GM21423 (cell line): ENCODE measurements at regions not wholly inside any gene's neighbourhood (a gene's known extent, or its start where the extent isn't known, plus 50 kb on each side); places are given as distances from the start of the nearest gene placed in this dataset.

Experiments
- ATAC-seq: cut with Tn5 transposase; IDR thresholded peaks from one replicate; pipeline ENCODE4 v1.9.1; 2021; ENCODE audit warnings: mild to moderate bottlenecking, moderate library complexity; ENCODE audit not compliant: unreplicated experiment

DNA sequence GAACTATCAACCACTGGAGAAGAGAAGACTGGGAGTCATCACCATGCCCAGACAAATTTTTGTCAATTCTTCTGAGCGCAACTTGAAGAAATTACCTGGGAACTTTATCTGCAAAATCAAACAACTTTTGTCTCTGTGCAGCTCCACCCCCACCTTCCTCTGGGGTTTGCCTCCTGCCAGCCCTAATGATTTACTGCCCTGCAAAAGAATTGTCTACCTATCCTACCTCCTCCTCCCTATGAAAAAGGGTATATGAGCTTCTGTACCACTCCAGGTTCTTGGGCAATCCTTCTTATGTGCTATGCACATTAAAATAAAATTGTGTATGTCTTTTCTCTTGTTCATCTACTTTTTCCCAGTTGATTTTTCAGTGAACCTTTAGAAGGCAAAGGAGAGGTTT is 191.9 kb downstream of the URB2 start:
- ATAC-seq = no peak

DNA sequence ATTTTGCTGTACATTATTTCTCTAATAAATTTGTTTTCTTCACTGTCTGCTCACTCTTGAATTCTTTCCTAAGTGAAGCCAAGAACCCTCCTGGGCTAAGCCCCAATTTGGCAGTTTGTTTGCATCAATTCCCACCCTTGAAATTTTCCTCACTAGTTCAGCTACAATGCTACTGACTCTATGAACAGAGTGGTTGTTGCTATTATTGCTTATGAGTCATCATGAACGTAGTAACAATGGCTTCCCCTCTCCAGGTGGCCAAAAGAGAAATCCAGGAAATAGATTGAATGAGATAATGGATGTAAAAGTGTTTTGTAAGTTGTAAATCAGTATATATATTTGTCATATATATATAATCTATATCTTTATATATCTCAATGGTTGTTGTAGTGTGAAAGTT is 193.0 kb downstream of the URB2 start:
- ATAC-seq = no peak

DNA sequence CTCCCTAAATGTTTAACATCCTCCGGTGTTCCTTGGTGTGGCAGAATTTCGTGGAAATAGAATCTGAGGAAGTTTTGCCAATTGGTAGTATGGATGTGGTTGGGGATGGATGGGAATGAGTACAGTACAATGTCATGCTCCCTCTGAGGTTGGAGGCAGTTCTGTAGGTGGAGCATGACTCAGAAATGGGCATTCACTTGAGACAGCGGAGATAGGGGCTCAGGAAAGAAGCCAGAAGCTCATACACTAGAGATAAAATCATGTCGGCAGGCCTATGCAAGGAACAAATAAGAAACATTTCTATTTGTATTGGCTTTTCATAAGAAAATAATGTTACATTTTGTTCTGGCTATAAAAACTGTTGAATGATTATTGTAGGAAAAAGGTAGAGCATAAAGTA is 196.0 kb downstream of the URB2 start:
- ATAC-seq = no peak

DNA sequence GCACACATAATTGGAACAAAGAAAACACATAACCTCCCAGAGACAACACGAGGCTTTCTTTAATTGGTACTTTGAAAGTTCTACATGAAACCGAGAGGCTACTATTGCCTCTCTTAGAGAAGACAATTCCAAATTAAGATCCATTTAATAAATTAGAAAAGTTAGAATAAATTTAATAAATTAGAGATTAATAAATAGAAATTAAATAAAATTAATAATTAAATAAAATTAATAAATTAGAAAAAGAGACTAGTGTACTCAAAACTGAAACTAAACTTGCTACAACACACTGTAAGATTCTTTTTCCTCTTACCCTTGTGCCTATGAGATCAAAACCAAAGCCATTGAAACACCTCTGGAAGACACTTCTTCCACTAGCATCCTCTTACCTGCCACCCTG is 199.0 kb downstream of the URB2 start:
- no peak for ATAC-seq

DNA sequence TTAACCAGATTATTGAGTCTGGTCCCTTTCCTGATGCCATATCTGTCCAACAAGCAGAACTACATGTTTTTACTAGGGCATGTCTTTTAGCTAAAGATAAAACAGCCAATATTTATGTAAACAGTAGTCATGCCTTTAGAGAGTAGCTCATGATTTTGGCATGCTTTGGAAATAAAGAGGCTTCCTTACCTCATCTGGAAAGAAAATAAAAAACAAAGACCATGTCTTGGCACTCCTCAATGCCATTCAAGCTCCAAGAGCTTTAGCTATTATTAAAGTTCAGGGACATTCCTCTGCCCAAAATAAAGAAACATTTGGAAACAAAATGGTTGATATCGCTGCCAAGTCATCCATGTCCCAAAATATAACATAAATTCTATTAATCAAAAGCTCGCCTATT is 202.4 kb downstream of the URB2 start:
- no peak for ATAC-seq

DNA sequence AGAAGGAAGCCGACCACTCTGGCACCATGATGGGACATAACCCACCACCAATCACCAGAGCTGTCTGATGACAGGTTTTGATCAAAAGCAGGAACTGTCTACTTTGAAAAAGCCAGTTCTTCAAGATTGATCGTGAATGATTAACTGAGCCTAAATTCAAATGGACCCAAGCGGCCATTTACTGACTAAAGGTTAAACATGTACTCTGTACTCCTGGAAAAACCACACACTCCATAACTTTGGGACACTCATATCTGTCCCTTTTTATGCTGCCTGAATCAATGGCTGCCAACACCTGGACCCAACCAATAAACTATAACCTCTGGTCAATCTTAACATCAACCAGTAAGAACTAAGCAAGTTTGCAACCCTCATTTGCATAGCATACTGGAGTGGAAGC is 206.6 kb downstream of the URB2 start:
- ATAC-seq = no peak

DNA sequence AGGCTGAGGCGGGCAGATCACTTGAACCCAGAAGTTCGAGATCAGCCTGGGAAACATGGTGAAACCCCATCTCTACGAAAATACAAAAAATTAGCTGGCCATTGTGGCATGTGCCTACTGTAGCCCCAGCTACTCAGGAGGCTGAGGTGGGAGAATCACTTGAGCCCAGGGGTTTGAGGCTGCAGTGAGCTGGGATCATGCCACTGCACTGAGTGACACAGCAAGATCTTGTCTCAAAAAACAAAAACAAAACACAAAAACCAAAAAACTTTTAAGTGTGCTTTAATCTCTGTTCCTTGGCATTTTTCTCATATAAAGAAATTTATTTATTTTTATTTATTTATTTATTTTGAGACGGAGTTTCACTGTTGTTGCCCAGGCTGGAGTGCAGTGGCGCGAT is 208.2 kb downstream of the URB2 start:
- no peak for ATAC-seq

DNA sequence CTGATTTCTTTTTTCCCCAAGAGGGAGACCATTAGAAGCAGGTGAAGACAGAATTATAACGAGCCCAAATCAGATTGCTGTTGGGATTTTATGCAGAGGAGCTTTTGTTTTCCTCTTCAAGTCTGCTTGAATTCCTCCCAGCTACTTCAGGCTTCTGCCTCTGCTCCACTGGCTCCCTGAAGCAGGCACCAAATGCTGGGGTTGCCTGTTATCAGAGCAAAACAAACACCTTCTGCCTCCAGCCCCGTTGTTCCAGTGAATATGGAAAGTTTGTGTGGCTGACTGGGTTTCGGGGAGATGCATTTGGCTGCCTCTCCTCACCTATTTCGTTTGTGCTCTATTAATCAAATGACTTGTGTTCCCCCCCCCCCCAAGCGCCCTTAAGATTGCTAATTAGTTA is 209.2 kb downstream of the URB2 start:
- ATAC-seq = no peak

DNA sequence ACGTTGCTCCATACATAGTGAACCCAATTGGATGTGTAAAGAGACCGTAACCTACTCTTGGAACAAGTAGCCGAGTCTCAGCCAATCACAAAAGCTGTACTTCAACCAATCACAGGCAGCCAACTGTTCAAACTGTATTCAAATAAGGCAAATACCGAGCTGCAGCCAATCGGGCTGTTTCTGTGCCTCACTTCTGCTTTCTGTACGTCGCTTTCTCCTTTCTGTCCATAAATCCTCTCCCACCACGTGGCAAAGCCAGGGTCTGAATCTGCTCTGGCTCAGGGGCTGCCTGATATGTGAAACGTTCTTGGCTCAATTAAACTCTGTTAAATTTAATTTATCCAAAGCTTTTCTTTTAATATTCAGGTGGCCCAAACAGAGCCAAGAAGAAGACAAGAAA is 210.3 kb downstream of the URB2 start:
- ATAC-seq = no peak

DNA sequence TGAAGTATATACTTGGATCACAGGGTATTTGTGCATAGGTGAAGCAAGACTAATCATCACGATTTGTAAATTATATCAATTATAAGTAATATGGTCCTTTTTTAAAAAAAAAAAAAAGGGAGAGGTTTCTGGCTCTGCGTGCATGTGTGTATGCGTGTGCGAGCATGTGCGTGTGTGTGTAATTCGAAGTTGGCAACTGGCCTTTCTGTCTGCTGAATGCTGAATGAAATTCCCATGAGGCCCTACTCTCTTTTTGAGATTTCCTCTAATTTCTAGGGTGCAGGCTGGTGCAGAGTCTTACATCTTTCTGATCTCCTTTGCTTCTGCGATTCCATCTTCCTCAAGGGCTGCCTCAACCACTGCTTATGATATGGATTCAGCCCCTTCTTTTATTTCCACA is 212.2 kb downstream of the URB2 start:
- ATAC-seq = no peak

DNA sequence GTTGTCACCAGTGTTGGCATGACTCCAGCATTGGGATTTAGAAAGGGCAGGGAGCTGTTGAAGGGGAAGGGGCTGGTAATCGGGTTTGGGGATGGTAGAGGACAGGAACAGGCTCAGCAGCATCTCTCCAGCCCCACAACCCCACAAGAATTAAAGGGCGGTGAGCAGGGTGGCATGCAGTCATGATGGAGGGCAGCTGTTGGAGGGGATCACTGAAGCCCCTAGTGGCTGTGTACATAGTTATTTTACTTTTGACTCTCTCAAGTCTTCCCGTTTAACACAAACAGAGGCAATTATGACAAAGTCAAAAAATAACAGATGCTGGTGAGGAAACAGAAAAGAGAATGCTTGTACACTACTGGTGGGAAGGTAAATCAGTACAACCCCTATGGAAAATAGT is 213.8 kb downstream of the URB2 start:
- no peak for ATAC-seq

DNA sequence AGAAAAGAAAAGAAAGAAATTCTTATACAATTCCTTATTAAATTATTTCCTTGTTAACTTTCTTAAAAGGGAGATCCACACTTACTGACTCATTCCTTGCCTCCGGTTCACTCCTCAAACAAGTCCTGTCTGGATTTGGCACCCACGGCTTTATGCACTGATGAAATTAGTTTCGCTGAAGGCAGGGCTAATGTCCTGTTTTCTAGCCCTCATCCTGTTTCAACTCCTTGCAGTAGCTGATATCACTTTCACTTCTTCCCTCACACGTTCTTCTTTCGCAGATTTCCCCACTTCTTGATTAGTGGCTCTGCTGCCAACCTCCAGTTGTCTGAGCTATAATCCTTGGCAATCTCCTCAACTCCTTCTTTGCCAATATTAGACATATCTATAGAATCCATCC is 215.2 kb downstream of the URB2 start:
- no peak for ATAC-seq

DNA sequence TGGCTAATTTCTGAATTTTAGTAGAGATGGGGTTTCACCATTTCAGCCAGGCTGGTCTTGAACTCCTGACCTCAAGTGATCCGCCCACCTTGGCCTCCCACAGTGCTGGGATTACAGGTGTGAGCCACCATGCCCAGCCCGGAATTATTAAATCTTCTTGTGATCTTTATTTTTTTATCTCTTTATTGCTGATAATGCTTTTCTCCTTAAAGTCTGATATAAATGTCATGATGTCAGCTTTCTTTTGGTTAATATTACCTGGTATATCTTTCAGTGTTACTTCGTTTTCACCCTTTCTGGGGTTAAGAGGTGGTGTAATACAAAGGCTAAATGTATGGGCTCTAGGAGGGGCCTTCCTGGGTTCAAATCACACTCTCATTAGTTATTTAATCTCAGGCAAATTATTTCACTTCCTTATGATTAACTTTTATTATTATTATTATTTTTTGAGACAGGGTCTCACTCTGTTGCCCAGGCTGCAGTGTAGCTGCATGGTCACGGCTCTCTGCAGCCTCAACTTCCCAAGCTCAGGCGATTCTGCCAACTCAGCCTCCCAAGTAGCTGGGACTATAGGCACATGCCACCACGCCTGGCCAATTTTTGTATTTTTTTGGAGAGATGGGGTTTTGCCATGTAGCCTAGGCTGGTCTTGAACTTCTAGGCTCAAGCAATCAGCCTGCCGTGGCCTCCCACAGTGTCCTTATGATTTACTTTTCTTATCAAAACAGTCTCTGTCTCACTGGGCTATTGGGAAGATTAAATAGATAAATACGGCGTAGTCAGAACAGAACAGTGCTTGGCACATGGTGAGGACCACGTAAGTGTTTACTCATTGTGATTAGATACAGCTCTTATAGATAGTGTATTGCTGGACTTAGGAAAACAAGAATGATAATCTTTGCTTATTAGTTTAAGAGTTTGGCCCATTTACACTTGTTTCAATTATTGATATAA is 216.5 kb downstream of the URB2 start:
- ATAC-seq = no peak

DNA sequence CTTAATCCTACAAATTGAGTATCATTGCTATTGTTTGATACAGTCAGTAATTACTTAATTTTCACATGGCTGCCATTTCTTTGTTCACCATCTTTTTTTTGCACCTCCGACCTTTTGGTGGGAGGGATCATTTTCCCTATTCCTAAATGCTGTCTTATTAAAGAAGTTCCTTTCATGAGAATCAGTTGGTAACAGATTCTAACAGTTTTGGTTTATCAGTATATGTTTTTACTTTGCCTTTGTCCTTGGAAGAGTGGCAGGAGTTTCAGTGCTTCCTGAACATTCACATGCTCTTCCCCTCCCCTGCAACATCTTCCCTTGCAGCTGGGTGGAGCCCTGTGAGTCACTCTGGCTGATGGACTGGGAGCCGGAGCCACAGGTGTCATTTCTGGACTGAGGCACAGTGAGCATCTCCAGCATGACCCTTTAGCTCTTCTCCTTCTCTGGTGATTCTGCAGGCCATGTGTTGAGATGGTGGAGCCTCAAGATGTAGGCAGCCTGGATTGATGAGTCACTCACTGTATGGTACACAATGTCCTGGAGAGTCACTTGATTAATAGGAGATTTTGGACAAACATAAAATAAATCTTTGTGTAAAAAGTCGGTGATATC is 217.7 kb downstream of the URB2 start:
- ATAC-seq = no peak

DNA sequence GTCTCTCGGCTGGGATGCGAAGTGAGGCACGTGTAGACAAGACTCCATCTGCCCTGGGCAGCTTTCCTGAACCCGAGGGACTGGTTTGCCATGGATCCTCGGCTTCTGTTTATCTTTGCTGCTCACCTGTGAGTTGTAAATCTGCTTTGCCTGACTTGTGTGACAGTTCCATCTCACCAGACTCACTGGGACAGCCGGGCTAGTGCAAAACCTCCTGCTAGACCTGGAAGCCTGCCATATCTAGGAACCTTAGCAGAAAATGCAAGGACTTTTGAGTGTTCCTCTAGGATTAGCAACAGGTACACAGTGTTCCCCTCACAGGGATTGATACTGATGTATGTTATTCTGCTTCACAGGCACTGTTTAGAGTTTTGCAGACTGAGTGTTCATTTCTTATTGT is 218.6 kb downstream of the URB2 start:
- no peak for ATAC-seq

DNA sequence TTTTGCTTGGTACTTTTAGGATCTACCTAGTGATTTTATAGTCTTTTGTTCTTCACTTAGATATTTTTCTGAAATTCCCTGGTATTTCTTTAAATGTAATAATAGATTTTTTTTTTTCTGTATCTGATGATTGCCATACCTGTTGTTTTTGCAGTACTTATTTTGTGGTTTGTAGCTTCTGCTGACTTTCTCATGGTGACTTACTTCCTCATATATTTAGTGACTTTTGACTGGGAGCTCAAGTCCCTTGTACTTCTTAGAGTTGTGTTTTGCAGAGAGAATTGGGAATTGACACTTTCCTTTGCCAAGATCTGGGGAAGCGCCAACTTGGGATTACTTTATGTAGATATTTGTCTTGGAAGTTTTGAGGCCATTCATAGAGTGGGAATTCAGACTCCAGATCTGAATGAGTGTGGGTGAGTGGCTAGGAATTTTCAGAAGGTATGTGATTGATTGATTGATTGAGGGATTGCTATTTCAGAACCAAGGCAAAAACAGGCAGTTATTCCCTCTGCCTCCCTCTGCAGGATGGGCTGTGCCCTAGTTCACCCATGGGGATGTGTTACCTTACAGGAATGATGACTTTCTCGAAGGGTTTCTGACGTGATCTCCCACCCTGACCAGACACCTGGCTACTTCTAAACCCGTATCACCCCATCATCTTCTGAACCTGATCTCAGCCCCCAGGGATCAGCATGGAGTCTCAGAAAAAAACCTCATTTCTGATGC is 219.5 kb downstream of the URB2 start:
- no peak for ATAC-seq

DNA sequence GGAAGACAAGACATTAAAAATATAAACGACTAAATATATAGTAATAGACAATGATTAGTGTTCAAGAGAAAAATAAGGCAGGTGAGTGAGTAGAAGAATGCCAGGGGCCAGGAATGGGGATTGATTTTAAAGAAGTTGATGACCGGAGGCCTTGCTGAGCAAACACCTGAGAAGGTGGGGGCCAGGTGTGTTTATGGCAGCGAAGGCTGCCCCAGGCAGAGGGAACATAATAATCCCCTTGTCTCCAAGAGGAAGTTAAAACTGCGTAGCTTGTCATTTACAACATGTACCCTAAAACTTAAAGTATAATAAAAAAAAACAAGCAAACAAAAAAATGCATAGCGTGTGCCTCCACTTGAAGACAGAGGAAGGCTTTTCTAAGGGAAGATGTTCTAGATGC is 220.3 kb downstream of the URB2 start:
- ATAC-seq = no peak

DNA sequence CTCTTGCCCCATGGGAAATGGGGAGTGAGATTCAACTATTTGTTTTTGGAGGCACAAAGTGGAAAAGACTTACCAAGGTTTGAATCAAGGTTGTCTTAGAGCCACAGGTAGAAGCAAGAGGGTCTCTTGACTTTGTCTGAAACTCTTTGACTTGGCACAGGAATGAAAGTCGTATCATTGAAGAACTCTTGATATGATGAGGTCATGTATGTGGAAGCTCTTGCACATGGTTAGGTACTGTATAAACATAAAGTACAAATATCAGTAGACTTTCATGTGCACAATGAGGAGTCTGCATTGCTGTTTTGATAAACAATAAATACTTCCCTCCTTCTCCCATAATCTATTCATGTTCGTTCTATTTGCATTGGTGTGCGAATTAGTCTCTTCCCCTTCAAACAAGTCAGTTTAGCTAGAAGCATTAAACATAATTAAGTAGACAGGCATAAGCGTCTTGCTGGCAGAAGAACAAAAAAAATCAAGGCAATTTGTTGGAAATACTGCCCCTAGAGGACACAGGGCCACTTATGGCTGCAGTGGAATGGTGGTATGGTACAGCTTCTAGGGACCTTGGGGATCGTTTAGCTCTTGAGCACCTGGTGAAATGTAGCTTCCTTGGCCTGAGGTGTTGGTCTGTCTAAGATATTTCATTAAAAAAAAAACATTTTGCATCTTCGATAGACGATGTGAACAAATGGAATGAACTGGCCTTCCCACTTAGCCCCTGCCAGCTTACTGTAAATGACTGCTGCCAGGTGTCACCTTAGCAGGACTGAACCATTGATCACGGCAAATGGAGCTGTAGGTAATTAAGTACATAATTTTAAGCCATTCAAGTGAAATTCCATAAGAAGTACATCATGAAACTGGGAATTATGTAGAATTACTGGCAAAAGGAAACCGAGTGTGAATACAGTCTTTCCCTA is 218.0 kb upstream of the GALNT2 start:
- no peak for ATAC-seq

DNA sequence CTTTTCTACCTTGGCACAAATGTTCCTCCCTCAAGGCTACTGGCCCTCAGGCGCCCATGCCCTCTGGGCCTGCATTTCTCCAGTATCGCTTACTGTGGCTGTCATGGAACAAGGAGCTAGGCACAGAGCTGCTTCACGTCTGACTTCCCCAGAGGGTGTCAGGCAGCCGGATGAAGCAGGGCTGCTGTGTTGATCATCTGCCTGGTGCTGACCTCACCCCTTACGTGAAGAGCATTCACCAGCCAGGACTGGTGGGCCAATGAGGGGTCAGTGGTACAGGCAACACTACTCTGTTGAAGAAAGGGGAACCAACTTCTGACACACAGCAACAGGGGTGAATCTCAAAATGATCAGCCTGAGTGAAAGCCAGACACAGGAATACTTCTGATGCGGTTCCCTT is 215.5 kb upstream of the GALNT2 start:
- no peak for ATAC-seq

DNA sequence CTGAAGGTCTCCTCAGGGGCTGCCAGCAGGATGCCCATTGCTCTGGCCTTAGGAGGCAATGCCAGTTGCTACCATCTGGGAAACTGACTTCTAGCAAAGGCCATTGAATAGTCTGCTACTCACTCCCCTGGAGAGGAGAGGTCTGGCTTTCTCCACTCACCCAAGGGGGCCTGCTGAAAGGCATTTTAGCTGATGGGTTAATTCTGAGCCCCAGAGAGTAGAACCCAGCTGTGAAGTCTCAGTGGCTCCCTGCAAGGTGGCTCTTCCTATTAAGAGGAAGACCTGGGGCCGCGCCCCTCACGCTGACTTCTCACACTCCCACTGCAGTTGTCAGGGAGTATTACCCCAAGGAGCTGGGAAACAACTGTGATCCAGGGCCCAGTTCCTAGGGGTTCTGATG is 213.3 kb upstream of the GALNT2 start:
- no peak for ATAC-seq

DNA sequence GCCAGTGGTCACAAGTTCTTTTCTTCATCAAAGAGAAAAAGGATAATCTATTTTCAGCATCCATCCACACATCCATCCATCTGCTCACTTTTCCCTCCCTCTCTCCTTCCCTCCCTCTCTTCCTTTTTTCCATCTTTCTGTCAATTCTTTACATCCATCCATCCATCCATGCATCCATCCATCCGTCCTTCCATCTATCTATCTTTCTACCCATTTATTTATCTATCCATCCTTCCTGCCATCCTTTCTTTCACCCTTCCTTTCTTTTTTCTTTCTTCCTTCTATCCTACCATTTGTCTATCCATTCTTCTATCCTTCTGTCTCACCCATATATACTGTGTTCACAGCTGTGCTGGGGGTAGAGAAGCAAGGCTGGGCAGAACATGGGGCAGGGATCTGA is 212.4 kb upstream of the GALNT2 start:
- no peak for ATAC-seq
